ENCODE measurements at regions not wholly inside any gene's neighbourhood (a gene's known extent, or its start where the extent isn't known, plus 50 kb on each side); places are given as distances from the start of the nearest gene placed in this dataset.

DNA sequence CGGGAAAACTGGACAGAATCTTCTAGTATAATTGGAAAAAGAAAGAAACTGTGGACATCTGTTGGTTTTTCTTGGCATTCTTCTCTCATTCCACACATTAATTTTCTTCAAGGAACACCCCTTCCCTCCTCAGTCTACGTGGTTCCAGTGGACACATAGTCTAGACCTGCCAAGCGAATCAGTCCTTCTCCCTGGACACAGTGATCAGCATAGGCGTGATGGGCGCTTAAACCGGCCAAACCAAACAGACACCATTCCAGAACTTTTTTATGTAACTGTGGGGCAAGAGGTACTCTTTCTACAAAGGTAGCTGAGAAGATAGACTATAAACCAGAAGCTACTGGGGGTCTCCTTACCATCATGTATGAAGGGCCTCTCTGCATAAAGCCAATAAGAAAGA, 121.8 kb upstream of the COX10 start (continued):
- TF ChIP-seq, protein P1, sequence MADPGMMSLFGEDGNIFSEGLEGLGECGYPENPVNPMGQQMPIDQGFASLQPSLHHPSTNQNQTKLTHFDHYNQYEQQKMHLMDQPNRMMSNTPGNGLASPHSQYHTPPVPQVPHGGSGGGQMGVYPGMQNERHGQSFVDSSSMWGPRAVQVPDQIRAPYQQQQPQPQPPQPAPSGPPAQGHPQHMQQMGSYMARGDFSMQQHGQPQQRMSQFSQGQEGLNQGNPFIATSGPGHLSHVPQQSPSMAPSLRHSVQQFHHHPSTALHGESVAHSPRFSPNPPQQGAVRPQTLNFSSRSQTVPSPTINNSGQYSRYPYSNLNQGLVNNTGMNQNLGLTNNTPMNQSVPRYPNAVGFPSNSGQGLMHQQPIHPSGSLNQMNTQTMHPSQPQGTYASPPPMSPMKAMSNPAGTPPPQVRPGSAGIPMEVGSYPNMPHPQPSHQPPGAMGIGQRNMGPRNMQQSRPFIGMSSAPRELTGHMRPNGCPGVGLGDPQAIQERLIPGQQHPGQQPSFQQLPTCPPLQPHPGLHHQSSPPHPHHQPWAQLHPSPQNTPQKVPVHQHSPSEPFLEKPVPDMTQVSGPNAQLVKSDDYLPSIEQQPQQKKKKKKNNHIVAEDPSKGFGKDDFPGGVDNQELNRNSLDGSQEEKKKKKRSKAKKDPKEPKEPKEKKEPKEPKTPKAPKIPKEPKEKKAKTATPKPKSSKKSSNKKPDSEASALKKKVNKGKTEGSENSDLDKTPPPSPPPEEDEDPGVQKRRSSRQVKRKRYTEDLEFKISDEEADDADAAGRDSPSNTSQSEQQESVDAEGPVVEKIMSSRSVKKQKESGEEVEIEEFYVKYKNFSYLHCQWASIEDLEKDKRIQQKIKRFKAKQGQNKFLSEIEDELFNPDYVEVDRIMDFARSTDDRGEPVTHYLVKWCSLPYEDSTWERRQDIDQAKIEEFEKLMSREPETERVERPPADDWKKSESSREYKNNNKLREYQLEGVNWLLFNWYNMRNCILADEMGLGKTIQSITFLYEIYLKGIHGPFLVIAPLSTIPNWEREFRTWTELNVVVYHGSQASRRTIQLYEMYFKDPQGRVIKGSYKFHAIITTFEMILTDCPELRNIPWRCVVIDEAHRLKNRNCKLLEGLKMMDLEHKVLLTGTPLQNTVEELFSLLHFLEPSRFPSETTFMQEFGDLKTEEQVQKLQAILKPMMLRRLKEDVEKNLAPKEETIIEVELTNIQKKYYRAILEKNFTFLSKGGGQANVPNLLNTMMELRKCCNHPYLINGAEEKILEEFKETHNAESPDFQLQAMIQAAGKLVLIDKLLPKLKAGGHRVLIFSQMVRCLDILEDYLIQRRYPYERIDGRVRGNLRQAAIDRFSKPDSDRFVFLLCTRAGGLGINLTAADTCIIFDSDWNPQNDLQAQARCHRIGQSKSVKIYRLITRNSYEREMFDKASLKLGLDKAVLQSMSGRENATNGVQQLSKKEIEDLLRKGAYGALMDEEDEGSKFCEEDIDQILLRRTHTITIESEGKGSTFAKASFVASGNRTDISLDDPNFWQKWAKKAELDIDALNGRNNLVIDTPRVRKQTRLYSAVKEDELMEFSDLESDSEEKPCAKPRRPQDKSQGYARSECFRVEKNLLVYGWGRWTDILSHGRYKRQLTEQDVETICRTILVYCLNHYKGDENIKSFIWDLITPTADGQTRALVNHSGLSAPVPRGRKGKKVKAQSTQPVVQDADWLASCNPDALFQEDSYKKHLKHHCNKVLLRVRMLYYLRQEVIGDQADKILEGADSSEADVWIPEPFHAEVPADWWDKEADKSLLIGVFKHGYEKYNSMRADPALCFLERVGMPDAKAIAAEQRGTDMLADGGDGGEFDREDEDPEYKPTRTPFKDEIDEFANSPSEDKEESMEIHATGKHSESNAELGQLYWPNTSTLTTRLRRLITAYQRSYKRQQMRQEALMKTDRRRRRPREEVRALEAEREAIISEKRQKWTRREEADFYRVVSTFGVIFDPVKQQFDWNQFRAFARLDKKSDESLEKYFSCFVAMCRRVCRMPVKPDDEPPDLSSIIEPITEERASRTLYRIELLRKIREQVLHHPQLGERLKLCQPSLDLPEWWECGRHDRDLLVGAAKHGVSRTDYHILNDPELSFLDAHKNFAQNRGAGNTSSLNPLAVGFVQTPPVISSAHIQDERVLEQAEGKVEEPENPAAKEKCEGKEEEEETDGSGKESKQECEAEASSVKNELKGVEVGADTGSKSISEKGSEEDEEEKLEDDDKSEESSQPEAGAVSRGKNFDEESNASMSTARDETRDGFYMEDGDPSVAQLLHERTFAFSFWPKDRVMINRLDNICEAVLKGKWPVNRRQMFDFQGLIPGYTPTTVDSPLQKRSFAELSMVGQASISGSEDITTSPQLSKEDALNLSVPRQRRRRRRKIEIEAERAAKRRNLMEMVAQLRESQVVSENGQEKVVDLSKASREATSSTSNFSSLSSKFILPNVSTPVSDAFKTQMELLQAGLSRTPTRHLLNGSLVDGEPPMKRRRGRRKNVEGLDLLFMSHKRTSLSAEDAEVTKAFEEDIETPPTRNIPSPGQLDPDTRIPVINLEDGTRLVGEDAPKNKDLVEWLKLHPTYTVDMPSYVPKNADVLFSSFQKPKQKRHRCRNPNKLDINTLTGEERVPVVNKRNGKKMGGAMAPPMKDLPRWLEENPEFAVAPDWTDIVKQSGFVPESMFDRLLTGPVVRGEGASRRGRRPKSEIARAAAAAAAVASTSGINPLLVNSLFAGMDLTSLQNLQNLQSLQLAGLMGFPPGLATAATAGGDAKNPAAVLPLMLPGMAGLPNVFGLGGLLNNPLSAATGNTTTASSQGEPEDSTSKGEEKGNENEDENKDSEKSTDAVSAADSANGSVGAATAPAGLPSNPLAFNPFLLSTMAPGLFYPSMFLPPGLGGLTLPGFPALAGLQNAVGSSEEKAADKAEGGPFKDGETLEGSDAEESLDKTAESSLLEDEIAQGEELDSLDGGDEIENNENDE (IDR thresholded peaks at IDR 0.05; ENCODE audit: insufficient replicate concordance, low read length) = no peak
- TF ChIP-seq ZNF274 (IDR thresholded peaks at IDR 0.05; ENCODE audit: borderline replicate concordance, extremely low read depth, low read length) (no peak), TAF7 (optimal IDR thresholded peaks at IDR 0.05; ENCODE audit: borderline replicate concordance, low read depth, low read length) (no peak), ASH2L (IDR thresholded peaks at IDR 0.05; ENCODE audit: low read length) (no peak), HDAC2 (IDR thresholded peaks at IDR 0.05; ENCODE audit: borderline replicate concordance in 1 of 2, low read depth in 2 of 2, low read length in 2 of 2) (no peak), CTCF (IDR thresholded peaks at IDR 0.05; ENCODE audit: control extremely low read depth in 1 of 3, insufficient read depth in 1 of 3, low read depth in 1 of 3, low read length in 3 of 3) (no peak), FOSL1 (IDR thresholded peaks at IDR 0.05; ENCODE audit: insufficient read depth, low read depth, low read length) (no peak), RAD21 (IDR thresholded peaks at IDR 0.05 in 1 of 2, conservative IDR thresholded peaks at IDR 0.05 in 1 of 2; ENCODE audit: low read depth in 2 of 2, low read length in 2 of 2) (no peak), SP2 (IDR thresholded peaks at IDR 0.05; ENCODE audit: low read length) (no peak)

All from H1 (cell line).